CD4-positive, alpha-beta T cell treated with Interleukin-15 for 4 hours (primary cell): ENCODE measurements at regions not wholly inside any gene's neighbourhood (a gene's known extent, or its start where the extent isn't known, plus 50 kb on each side); places are given as distances from the start of the nearest gene placed in this dataset.

Experiments used
- DNase-seq: peaks from one replicate; pipeline ENCODE4 v3.0.0-alpha.2; 2020; ENCODE audit warnings: low spot score

- DNase-seq = no peak
These were observed 313.8 kb downstream of the C16orf95 start for GRCh38 chr16:87003414-87003755.

- no peak for DNase-seq
These were observed 311.2 kb downstream of the C16orf95 start for GRCh38 chr16:87006021-87006420.

- no peak for DNase-seq
These were observed 310.1 kb downstream of the C16orf95 start for GRCh38 chr16:87006789-87007745.

DNA sequence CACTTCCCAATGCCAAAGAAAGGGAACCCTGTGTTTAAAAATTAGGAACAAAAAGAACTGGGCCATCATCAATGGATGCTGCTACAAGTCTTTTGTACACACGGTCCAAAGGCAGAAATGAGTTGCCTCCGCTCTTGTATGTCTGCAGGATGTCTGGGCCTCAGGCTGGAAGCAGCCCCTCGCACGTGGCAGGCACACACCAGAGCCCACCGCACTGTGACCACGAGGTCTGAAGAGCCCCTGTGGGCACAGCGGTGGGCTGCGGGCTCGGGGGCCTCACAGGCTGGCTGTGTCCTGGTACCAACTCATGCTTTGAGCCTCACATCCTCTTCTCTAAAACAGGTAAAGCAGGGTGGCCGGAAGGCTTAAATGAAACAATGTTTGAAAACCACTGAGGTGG, 309.3 kb downstream of the C16orf95 start:
- DNase-seq = no peak

DNA sequence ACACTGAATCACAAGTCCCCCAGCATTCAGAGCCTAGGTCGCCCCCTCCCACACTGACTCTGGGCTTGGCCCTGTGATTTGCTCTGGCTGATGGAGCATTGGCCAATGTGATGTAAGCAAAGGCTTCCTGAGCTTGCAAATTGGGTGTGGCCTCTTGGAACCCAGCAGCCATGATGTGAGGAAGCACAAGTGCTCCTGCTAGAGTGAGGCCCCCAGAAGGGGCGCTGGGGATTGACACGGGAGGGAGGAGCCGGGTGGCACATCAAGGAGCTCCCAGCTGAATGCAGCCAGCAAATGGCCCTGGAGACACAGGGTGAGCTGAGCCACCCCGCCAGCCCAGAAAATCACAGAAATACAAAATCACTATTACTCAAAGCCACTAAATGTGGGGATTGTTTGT, 308.5 kb downstream of the C16orf95 start:
- DNase-seq = no peak

- DNase-seq = no peak
These were observed 303.9 kb downstream of the C16orf95 start for GRCh38 chr16:87012954-87013938.

DNA sequence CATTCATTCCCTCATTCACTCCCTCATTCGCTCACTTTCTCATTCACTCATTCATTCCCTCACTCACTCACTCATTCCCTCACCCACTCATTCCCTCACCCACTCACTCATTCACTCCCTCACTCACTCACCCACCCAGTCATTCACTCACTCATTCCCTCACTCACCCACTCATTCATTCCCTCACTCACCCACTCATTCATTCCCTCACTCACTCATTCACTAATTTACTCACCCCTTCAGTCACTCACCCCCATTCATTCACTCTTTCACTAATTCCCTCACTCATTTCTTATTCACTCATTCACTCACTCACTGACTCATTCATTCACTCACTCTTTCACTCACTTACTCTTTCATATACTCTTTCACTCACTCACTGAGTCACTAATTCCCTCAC, 303.1 kb downstream of the C16orf95 start:
- DNase-seq = no peak

DNA sequence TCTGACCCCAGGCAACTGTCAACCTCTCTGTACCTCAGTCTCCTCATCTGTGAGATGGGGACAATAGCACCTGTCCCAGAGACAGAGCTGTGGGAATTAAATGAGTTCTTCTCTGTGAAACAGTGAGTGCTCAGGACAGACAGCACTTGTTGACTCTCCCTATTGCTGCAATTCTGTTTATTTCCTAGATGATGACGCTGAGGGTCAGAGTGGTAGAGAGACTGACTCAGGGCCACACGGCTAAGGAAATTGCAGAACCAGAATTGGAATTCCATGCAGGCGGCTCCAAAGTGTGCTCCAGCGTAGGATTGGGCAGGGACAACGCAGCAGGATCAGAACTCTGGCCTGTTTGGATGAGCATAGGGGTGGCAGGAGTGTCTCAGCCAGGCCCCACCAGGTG, 302.2 kb downstream of the C16orf95 start:
- DNase-seq = no peak

- DNase-seq = no peak
These were observed 300.9 kb downstream of the C16orf95 start for GRCh38 chr16:87016046-87017035.

- no peak for DNase-seq
These were observed 299.7 kb downstream of the C16orf95 start for GRCh38 chr16:87017371-87018012.

GRCh38 chr16:87025676-87026075, 291.5 kb downstream of the C16orf95 start:
- no peak for DNase-seq

- DNase-seq = no peak
These were observed 290.1 kb downstream of the C16orf95 start for GRCh38 chr16:87027056-87027616.

DNA sequence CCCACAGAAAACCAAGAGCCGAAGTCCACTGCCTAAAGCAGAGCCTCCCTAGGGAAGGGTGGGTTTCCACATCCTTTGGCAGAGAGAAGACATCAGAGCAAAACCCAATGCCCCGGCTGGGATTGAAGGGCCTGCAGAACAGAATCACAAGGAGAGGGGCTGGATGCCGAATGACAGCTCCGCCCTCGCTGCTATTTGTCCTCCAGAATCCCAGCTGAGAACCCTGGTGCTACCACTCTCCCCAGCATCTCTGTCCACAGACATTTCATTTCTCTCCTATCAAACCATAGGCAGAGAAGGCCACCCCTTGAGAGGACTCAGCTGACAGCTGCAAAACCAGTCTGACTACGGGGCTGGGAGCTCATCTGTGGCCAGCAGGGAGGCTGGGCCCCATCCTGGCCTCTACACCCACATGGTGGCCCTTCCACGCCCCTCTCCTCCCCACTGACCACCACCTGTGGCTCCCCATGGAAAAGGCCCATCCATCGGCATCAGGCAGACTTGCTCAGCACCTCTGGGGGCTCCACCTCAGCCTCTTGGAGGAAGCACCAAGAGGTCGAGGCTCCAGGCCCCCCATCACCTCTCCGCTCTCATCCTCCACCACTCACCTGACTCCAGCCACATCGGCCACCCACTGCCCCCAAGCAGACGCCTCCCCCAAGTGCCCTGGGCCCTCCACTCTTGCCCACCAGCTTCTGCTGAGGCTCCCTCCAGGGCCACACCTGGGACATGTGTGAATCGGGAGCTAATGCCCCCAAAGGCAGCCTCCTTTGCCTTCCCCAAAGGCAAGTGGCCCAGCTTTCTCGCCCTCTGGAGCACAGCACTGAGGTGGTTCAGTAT, 288.5 kb downstream of the C16orf95 start:
- DNase-seq = no peak

- no peak for DNase-seq
These were observed 284.6 kb downstream of the C16orf95 start for GRCh38 chr16:87032554-87032953.

- DNase-seq = no peak
These were observed 284.1 kb downstream of the C16orf95 start for GRCh38 chr16:87033021-87033471.

- no peak for DNase-seq
These were observed 283.5 kb downstream of the C16orf95 start for GRCh38 chr16:87033541-87034300.

GRCh38 chr16:87034317-87034716, 282.9 kb downstream of the C16orf95 start:
- no peak for DNase-seq

- DNase-seq = no peak
These were observed 282.1 kb downstream of the C16orf95 start for GRCh38 chr16:87035053-87035452.

- DNase-seq = no peak
These were observed 280.2 kb downstream of the C16orf95 start for GRCh38 chr16:87037012-87037411.
